ENCODE measurements at regions not wholly inside any gene's neighbourhood (a gene's known extent, or its start where the extent isn't known, plus 50 kb on each side); places are given as distances from the start of the nearest gene placed in this dataset.

DNA sequence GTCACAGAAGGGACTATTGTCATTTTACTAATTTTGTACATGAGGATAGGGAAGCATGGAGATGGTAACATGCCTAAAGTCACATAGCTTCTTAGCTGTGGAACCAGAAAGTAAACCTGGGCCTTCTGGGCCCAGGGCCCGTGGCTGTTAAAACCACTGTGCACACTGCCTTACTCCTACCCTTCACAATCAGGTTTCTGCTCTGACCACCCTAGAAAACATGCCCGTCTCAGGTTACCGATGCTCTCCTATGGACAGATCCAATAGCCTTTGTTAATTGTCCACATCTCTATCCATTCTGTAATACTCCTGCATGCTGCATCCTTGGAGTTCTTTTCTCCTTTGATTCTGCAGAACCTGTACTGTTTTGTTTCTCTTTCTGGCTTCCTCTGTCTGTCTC, 79.0 kb upstream of the TACR1 start:
- H3K27ac ChIP-seq (ENCODE audit: low read length): no peak overlapping the region
- no peak overlapping the region for H3K4me2 ChIP-seq (ENCODE audit: low read length)
- TF ChIP-seq, protein P1, sequence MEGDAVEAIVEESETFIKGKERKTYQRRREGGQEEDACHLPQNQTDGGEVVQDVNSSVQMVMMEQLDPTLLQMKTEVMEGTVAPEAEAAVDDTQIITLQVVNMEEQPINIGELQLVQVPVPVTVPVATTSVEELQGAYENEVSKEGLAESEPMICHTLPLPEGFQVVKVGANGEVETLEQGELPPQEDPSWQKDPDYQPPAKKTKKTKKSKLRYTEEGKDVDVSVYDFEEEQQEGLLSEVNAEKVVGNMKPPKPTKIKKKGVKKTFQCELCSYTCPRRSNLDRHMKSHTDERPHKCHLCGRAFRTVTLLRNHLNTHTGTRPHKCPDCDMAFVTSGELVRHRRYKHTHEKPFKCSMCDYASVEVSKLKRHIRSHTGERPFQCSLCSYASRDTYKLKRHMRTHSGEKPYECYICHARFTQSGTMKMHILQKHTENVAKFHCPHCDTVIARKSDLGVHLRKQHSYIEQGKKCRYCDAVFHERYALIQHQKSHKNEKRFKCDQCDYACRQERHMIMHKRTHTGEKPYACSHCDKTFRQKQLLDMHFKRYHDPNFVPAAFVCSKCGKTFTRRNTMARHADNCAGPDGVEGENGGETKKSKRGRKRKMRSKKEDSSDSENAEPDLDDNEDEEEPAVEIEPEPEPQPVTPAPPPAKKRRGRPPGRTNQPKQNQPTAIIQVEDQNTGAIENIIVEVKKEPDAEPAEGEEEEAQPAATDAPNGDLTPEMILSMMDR (IDR thresholded peaks at IDR 0.05; ENCODE audit: low read depth, low read length): no peak
- TF ChIP-seq EZH2phosphoT487 (IDR thresholded peaks at IDR 0.05; ENCODE audit: low read depth): no peak
- no peaks in the 10 kb centered on the region for H3K79me2 ChIP-seq (ENCODE audit: low read length)
- H3K27me3 ChIP-seq (ENCODE audit: low read depth, low read length): peaks cover 16% of the 10 kb centered on the region; the same call in 1 of the 2 replicates
- H3K4me1 ChIP-seq (ENCODE audit: low read length): no peaks in the 10 kb centered on the region
- no peaks in the 10 kb centered on the region for H3K36me3 ChIP-seq (replicated peaks; ENCODE audit: low read depth, low read length)
- no peaks in the 10 kb centered on the region for H4K20me1 ChIP-seq (ENCODE audit: insufficient read depth, low read length)
- no peak overlapping the region for H2AFZ ChIP-seq (ENCODE audit: low read depth, low read length)
- no peaks in the 10 kb centered on the region for H3K9me3 ChIP-seq (ENCODE audit: insufficient read depth, low read length)
- no peak overlapping the region for H3K4me3 ChIP-seq (ENCODE audit: low read length)
- no peak overlapping the region for H3K9ac ChIP-seq (ENCODE audit: low read length)

DNA sequence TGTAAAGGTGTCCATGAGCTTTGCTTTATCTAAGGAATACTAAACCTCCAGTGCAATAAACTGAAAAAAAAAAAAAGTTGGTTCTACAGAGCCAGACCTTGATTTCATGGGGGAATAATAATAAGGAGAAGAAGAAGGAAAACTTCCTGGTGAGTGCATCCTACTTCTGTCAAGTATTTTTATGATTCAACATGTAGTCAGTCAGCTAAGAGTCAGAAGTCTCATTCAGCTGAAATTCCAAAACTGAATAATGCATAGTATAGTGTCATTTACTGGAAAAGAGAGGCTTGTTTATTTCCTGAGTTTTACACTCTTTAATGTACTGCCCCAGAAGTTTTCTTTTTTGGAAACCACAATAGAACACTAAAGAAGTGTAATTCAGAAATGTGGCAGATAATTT, 77.8 kb upstream of the TACR1 start:
- H3K36me3 ChIP-seq (replicated peaks; ENCODE audit: low read depth, low read length): no peaks in the 10 kb centered on the region
- H2AFZ ChIP-seq (ENCODE audit: low read depth, low read length): no peak overlapping the region
- H3K4me2 ChIP-seq (ENCODE audit: low read length): no peak overlapping the region
- TF ChIP-seq, protein P1 (IDR thresholded peaks at IDR 0.05; ENCODE audit: low read depth, low read length): no peak
- TF ChIP-seq EZH2phosphoT487 (IDR thresholded peaks at IDR 0.05; ENCODE audit: low read depth): no peak
- no peak overlapping the region for H3K27ac ChIP-seq (ENCODE audit: low read length)
- peaks cover 16% of the 10 kb centered on the region; the same call in 1 of the 2 replicates for H3K27me3 ChIP-seq (ENCODE audit: low read depth, low read length)
- H3K79me2 ChIP-seq (ENCODE audit: low read length): no peaks in the 10 kb centered on the region
- no peaks in the 10 kb centered on the region for H3K4me1 ChIP-seq (ENCODE audit: low read length)
- H3K9me3 ChIP-seq (ENCODE audit: insufficient read depth, low read length): no peaks in the 10 kb centered on the region
- H3K9ac ChIP-seq (ENCODE audit: low read length): no peak overlapping the region
- H3K4me3 ChIP-seq (ENCODE audit: low read length): no peak overlapping the region
- H4K20me1 ChIP-seq (ENCODE audit: insufficient read depth, low read length): no peaks in the 10 kb centered on the region

DNA sequence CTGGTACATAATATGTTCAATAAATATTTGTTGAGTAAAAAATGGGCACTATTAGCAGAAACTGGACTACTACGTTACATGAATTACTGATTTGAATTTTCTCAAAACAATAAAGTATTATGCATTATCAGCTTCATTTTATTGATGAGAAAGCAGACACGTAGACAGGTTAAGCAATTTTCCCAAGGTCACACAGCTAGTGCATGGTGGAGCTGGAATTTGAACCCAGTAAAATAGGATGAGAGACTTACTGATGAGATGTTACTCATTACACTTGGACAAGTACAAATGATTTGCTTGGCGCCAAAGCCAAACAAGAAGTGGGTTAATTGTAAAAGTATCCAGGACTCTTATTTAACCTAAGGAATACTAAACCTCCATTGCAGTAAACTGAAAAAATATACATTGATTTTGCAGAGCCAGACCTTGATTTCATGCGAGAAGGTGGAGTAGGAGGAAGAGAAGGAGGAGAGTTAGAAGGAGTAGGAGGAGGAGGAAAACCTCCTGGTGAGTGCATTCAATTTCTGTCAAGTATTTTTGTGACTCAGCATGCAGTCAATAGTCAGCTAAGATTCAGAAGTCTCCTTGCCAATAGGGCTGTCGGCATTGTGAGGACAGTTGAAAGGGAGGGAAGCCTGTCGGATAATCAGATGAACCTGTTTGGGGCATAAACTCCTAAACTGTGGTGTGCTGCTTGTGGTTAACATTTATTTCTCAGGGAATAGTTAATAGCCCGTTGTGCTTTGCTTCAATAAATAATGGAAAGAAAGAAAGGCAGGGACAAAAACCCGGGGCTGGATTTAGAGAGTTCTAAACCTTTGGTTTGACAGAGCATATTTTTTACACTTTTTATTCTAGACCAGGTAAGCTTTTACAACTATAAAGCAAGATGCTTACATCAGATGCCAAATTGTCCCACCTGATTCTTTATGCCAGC, 77.0 kb upstream of the TACR1 start:
- no peak overlapping the region for H2AFZ ChIP-seq (ENCODE audit: low read depth, low read length)
- no peak overlapping the region for H3K4me3 ChIP-seq (ENCODE audit: low read length)
- no peaks in the 10 kb centered on the region for H3K36me3 ChIP-seq (replicated peaks; ENCODE audit: low read depth, low read length)
- H3K4me2 ChIP-seq (ENCODE audit: low read length): no peak overlapping the region
- H3K4me1 ChIP-seq (ENCODE audit: low read length): no peaks in the 10 kb centered on the region
- H3K79me2 ChIP-seq (ENCODE audit: low read length): no peaks in the 10 kb centered on the region
- TF ChIP-seq, protein P1 (IDR thresholded peaks at IDR 0.05; ENCODE audit: low read depth, low read length): no peak
- no peak for TF ChIP-seq EZH2phosphoT487 (IDR thresholded peaks at IDR 0.05; ENCODE audit: low read depth)
- no peak overlapping the region for H3K9ac ChIP-seq (ENCODE audit: low read length)
- H3K27me3 ChIP-seq (ENCODE audit: low read depth, low read length): peaks cover 16% of the 10 kb centered on the region; the same call in 1 of the 2 replicates
- no peaks in the 10 kb centered on the region for H4K20me1 ChIP-seq (ENCODE audit: insufficient read depth, low read length)
- no peak overlapping the region for H3K27ac ChIP-seq (ENCODE audit: low read length)
- no peaks in the 10 kb centered on the region for H3K9me3 ChIP-seq (ENCODE audit: insufficient read depth, low read length)

DNA sequence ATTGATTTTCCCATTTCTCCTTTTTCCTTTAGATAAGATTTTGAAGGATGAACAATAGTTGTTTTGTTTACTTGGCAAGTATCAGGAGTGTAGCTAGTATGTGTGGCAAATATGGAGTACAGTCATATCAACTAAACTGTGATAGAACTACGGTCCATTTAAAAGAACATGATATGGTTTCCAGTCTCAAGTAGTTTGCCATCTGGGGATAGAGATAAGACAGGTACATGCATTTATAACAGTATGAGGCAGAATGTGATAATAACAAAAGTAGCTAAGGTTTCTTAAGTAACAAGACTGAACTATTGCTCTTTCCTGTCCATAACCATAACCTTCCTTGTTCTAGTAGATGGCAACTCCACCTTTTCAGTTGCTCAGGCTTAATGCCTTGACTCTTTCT, 75.6 kb upstream of the TACR1 start:
- no peak overlapping the region for H3K4me3 ChIP-seq (ENCODE audit: low read length)

More for the DNA sequence above, 75.6 kb upstream of the TACR1 start:
- Histone ChIP-seq H2AFZ (ENCODE audit: low read depth, low read length) (no peak overlapping the region), H4K20me1 (ENCODE audit: insufficient read depth, low read length) (no peaks in the 10 kb centered on the region), H3K4me2 (ENCODE audit: low read length) (no peak overlapping the region), H3K36me3 (replicated peaks; ENCODE audit: low read depth, low read length) (no peaks in the 10 kb centered on the region), H3K9me3 (ENCODE audit: insufficient read depth, low read length) (no peaks in the 10 kb centered on the region), H3K27me3 (ENCODE audit: low read depth, low read length) (peaks cover 16% of the 10 kb centered on the region; the same call in 1 of the 2 replicates), H3K27ac (ENCODE audit: low read length) (no peak overlapping the region), H3K9ac (ENCODE audit: low read length) (no peak overlapping the region), H3K79me2 (ENCODE audit: low read length) (no peaks in the 10 kb centered on the region), H3K4me1 (ENCODE audit: low read length) (no peaks in the 10 kb centered on the region)
- TF ChIP-seq, protein P1 (IDR thresholded peaks at IDR 0.05; ENCODE audit: low read depth, low read length): no peak
- no peak for TF ChIP-seq EZH2phosphoT487 (IDR thresholded peaks at IDR 0.05; ENCODE audit: low read depth)

All from OCI-LY3 (cell line).